WTC11 (cell line): ENCODE measurements at regions not wholly inside any gene's neighbourhood (a gene's known extent, or its start where the extent isn't known, plus 50 kb on each side); places are given as distances from the start of the nearest gene placed in this dataset.

Experiments
- ATAC-seq: fragments of 200-7000 bp; cut with Tn5 transposase; 2 replicates; pipeline ENCODE4 v1.10.0; 2021; ENCODE audit warnings: mild to moderate bottlenecking, moderate library complexity
- CTCF ChIA-PET: fragments of 300-600 bp; sonication (Branson Sonifier 250); formaldehyde crosslinking; loops from one replicate; lab custom pipeline; 2021; ENCODE audit warnings: antibody characterized with exemption; lab: Charles Lee
- POLR2A ChIA-PET: fragments of 350-600 bp; sonication (Branson Sonifier 250); formaldehyde crosslinking; loops from one replicate; lab custom pipeline; 2021; ENCODE audit warnings: antibody characterized with exemption; lab: Charles Lee
- DNase-seq: peaks from one replicate; pipeline ENCODE4 v3.0.0; 2021; ENCODE audit warnings: low spot score
- H3K27ac Mint-ChIP-seq: 2 replicates; pipeline ENCODE4 v1.8.0; 2021; ENCODE audit warnings: mixed read lengths
- H3K27me3 Mint-ChIP-seq: 2 replicates; pipeline ENCODE4 v1.8.0; 2021; ENCODE audit warnings: low read depth, mild to moderate bottlenecking, moderate library complexity, mixed read lengths
- H3K36me3 Mint-ChIP-seq: 2 replicates; pipeline ENCODE4 v1.8.0; 2021; ENCODE audit warnings: mixed read lengths
- H3K4me1 Mint-ChIP-seq: 2 replicates; pipeline ENCODE4 v1.8.0; 2022; ENCODE audit warnings: mixed read lengths
- H3K4me3 Mint-ChIP-seq: 2 replicates; pipeline ENCODE4 v1.8.0; 2021; ENCODE audit warnings: mild to moderate bottlenecking, moderate library complexity, mixed read lengths
- H3K9me3 Mint-ChIP-seq: 2 replicates; pipeline ENCODE4 v1.8.0; 2021; ENCODE audit warnings: mixed read lengths
- CREB1 ChIP-seq: sonication (generic); formaldehyde crosslinking; IDR thresholded peaks from 2 replicates; pipeline ENCODE4 v1.8.0; 2023; ENCODE audit warnings: mild to moderate bottlenecking, missing genetic modification reagents
- FOXJ3 ChIP-seq: sonication (generic); formaldehyde crosslinking; IDR thresholded peaks from 2 replicates; pipeline ENCODE4 v1.9.0; 2021; ENCODE audit warnings: missing genetic modification reagents, mild to moderate bottlenecking, borderline replicate concordance
- GRHL2 ChIP-seq: fragments of 250-450 bp; sonication (Bioruptor Pico); IDR thresholded peaks from 2 replicates; pipeline ENCODE4 v1.8.0; 2022; ENCODE audit warnings: mild to moderate bottlenecking, moderate library complexity; ENCODE audit not compliant: insufficient replicate concordance, severe bottlenecking
- NR2C2 ChIP-seq: sonication (generic); formaldehyde crosslinking; IDR thresholded peaks from 2 replicates; pipeline ENCODE4 v1.8.0; 2022; ENCODE audit warnings: mild to moderate bottlenecking, missing genetic modification reagents
- TEAD4 ChIP-seq: sonication (generic); formaldehyde crosslinking; IDR thresholded peaks from 2 replicates; pipeline ENCODE4 v1.8.0; 2022; ENCODE audit warnings: mild to moderate bottlenecking, missing genetic modification reagents
- ZNF317 ChIP-seq: sonication (generic); formaldehyde crosslinking; IDR thresholded peaks from 2 replicates; pipeline ENCODE4 v1.8.1; 2023; ENCODE audit warnings: low read depth, mild to moderate bottlenecking, moderate library complexity, missing genetic modification reagents, borderline replicate concordance
- ZNF396 ChIP-seq: fragments of 250-450 bp; sonication (Bioruptor Pico); IDR thresholded peaks from 2 replicates; pipeline ENCODE4 v1.8.0; 2021; ENCODE audit warnings: mild to moderate bottlenecking, moderate library complexity, borderline replicate concordance
- ZNF423 ChIP-seq: fragments of 250-450 bp; sonication (Bioruptor Pico); IDR thresholded peaks from 2 replicates; pipeline ENCODE4 v2.1.2; 2022; ENCODE audit warnings: mild to moderate bottlenecking, moderate library complexity
- TF ChIP-seq, protein P1 (sequence below): sonication (generic); formaldehyde crosslinking; IDR thresholded peaks from 2 replicates; pipeline ENCODE4 v1.8.0; 2023; ENCODE audit warnings: mild to moderate bottlenecking, missing genetic modification reagents
- TF ChIP-seq, protein P2 (sequence below): sonication (generic); formaldehyde crosslinking; IDR thresholded peaks from 2 replicates; pipeline ENCODE4 v1.8.0; 2022; ENCODE audit warnings: mild to moderate bottlenecking, missing genetic modification reagents
- TF ChIP-seq, protein P3 (sequence below): sonication (generic); formaldehyde crosslinking; IDR thresholded peaks from 2 replicates; pipeline ENCODE4 v1.8.1; 2023; ENCODE audit warnings: mild to moderate bottlenecking, missing genetic modification reagents, borderline replicate concordance
- TF ChIP-seq, protein P4 (sequence below): sonication (generic); formaldehyde crosslinking; IDR thresholded peaks from 2 replicates; pipeline ENCODE4 v1.8.0; 2022; ENCODE audit warnings: missing genetic modification reagents
- TF ChIP-seq, protein P5 (sequence below): sonication (generic); formaldehyde crosslinking; IDR thresholded peaks from 2 replicates; pipeline ENCODE4 v1.8.1; 2022; ENCODE audit warnings: low read depth, mild to moderate bottlenecking, moderate library complexity, missing genetic modification reagents, borderline replicate concordance
- TF ChIP-seq, protein P6 (sequence below): sonication (generic); formaldehyde crosslinking; IDR thresholded peaks from 2 replicates; pipeline ENCODE4 v1.8.1; 2023; ENCODE audit warnings: mild to moderate bottlenecking, missing genetic modification reagents, moderate library complexity
- TF ChIP-seq, protein P7 (sequence below): fragments of 250-450 bp; sonication (Bioruptor Pico); IDR thresholded peaks from 2 replicates; pipeline ENCODE4 v1.9.0; 2021; ENCODE audit warnings: moderate library complexity, mild to moderate bottlenecking, inconsistent platforms, borderline replicate concordance

DNA sequence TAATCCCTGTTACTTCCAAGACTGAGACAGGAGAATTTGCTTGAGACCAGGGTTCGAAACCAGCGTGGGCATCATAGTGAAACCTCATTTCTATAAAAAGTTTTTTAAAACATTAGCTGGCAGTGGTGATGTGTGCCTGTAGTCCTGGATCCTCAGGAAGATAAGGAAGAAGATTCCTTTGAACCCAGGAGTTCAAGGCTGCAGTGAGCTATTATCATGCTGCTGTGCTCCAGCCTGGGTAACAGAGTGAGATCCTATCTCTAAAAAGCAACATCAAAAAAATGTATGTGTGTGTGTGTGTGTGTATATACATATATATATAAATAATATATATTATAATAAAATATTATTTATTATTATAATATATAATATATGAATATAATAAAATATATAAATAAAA, 1417.6 kb upstream of the CDH2 start (continued):
- TF ChIP-seq, protein P1, sequence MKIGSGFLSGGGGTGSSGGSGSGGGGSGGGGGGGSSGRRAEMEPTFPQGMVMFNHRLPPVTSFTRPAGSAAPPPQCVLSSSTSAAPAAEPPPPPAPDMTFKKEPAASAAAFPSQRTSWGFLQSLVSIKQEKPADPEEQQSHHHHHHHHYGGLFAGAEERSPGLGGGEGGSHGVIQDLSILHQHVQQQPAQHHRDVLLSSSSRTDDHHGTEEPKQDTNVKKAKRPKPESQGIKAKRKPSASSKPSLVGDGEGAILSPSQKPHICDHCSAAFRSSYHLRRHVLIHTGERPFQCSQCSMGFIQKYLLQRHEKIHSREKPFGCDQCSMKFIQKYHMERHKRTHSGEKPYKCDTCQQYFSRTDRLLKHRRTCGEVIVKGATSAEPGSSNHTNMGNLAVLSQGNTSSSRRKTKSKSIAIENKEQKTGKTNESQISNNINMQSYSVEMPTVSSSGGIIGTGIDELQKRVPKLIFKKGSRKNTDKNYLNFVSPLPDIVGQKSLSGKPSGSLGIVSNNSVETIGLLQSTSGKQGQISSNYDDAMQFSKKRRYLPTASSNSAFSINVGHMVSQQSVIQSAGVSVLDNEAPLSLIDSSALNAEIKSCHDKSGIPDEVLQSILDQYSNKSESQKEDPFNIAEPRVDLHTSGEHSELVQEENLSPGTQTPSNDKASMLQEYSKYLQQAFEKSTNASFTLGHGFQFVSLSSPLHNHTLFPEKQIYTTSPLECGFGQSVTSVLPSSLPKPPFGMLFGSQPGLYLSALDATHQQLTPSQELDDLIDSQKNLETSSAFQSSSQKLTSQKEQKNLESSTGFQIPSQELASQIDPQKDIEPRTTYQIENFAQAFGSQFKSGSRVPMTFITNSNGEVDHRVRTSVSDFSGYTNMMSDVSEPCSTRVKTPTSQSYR (CRISPR knock-in tag): no peak

DNA sequence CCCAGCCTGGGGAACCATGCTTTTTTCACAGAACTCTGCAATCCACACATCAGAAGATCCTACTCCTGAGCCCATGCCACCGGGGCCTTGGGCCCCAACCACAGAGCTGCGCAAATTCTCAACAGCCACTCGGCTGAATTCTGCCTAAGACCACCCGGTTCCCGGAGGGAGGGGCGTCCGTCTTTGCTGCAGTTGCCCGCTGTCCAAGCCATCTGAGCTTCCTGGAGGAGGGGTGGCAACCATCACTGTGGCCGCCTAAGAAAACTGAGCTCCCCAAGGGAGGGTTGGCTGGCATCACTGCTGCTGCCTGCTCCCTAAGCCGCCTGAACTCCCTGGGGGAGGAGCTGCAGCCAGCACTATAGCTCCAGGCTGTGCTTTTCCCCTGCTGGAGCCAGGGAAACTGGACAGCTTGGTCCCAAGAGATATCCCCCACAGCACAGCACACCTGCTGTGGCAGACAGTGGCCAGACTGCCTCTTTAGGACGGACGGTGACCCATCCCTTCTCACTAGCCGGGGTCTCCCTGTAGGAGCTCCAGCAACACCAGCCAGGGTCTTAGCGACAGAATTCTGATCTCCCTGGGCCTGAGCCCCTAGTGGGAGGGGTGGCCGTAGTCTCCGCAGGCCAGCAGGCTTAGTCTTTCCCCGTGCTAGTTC, 1411.6 kb upstream of the CDH2 start:
- no peak overlapping the region for H3K4me3 Mint-ChIP-seq
- H3K27ac Mint-ChIP-seq: no peak overlapping the region
- ATAC-seq: no peak
- peaks cover 26% of the 10 kb centered on the region for H3K9me3 Mint-ChIP-seq
- CTCF ChIA-PET: no interaction called here
- TF ChIP-seq CREB1 (CRISPR knock-in tag) (no peak), NR2C2 (CRISPR knock-in tag) (no peak), ZNF317 (CRISPR knock-in tag) (no peak), GRHL2 (CRISPR knock-in tag) (no peak), FOXJ3 (CRISPR knock-in tag) (no peak), TEAD4 (CRISPR knock-in tag) (no peak), ZNF396 (CRISPR knock-in tag) (no peak), ZNF423 (CRISPR knock-in tag) (no peak)
- TF ChIP-seq, protein P2, sequence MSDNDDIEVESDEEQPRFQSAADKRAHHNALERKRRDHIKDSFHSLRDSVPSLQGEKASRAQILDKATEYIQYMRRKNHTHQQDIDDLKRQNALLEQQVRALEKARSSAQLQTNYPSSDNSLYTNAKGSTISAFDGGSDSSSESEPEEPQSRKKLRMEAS: no peak
- TF ChIP-seq, protein P3, sequence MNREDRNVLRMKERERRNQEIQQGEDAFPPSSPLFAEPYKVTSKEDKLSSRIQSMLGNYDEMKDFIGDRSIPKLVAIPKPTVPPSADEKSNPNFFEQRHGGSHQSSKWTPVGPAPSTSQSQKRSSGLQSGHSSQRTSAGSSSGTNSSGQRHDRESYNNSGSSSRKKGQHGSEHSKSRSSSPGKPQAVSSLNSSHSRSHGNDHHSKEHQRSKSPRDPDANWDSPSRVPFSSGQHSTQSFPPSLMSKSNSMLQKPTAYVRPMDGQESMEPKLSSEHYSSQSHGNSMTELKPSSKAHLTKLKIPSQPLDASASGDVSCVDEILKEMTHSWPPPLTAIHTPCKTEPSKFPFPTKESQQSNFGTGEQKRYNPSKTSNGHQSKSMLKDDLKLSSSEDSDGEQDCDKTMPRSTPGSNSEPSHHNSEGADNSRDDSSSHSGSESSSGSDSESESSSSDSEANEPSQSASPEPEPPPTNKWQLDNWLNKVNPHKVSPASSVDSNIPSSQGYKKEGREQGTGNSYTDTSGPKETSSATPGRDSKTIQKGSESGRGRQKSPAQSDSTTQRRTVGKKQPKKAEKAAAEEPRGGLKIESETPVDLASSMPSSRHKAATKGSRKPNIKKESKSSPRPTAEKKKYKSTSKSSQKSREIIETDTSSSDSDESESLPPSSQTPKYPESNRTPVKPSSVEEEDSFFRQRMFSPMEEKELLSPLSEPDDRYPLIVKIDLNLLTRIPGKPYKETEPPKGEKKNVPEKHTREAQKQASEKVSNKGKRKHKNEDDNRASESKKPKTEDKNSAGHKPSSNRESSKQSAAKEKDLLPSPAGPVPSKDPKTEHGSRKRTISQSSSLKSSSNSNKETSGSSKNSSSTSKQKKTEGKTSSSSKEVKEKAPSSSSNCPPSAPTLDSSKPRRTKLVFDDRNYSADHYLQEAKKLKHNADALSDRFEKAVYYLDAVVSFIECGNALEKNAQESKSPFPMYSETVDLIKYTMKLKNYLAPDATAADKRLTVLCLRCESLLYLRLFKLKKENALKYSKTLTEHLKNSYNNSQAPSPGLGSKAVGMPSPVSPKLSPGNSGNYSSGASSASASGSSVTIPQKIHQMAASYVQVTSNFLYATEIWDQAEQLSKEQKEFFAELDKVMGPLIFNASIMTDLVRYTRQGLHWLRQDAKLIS (CRISPR knock-in tag): no peak
- TF ChIP-seq, protein P4, sequence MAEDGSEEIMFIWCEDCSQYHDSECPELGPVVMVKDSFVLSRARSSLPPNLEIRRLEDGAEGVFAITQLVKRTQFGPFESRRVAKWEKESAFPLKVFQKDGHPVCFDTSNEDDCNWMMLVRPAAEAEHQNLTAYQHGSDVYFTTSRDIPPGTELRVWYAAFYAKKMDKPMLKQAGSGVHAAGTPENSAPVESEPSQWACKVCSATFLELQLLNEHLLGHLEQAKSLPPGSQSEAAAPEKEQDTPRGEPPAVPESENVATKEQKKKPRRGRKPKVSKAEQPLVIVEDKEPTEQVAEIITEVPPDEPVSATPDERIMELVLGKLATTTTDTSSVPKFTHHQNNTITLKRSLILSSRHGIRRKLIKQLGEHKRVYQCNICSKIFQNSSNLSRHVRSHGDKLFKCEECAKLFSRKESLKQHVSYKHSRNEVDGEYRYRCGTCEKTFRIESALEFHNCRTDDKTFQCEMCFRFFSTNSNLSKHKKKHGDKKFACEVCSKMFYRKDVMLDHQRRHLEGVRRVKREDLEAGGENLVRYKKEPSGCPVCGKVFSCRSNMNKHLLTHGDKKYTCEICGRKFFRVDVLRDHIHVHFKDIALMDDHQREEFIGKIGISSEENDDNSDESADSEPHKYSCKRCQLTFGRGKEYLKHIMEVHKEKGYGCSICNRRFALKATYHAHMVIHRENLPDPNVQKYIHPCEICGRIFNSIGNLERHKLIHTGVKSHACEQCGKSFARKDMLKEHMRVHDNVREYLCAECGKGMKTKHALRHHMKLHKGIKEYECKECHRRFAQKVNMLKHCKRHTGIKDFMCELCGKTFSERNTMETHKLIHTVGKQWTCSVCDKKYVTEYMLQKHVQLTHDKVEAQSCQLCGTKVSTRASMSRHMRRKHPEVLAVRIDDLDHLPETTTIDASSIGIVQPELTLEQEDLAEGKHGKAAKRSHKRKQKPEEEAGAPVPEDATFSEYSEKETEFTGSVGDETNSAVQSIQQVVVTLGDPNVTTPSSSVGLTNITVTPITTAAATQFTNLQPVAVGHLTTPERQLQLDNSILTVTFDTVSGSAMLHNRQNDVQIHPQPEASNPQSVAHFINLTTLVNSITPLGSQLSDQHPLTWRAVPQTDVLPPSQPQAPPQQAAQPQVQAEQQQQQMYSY (CRISPR knock-in tag): no peak
- TF ChIP-seq, protein P5, sequence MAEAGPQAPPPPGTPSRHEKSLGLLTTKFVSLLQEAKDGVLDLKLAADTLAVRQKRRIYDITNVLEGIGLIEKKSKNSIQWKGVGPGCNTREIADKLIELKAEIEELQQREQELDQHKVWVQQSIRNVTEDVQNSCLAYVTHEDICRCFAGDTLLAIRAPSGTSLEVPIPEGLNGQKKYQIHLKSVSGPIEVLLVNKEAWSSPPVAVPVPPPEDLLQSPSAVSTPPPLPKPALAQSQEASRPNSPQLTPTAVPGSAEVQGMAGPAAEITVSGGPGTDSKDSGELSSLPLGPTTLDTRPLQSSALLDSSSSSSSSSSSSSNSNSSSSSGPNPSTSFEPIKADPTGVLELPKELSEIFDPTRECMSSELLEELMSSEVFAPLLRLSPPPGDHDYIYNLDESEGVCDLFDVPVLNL (CRISPR knock-in tag): no peak
- TF ChIP-seq, protein P6, sequence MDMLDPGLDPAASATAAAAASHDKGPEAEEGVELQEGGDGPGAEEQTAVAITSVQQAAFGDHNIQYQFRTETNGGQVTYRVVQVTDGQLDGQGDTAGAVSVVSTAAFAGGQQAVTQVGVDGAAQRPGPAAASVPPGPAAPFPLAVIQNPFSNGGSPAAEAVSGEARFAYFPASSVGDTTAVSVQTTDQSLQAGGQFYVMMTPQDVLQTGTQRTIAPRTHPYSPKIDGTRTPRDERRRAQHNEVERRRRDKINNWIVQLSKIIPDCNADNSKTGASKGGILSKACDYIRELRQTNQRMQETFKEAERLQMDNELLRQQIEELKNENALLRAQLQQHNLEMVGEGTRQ (CRISPR knock-in tag): no peak
- TF ChIP-seq, protein P7, sequence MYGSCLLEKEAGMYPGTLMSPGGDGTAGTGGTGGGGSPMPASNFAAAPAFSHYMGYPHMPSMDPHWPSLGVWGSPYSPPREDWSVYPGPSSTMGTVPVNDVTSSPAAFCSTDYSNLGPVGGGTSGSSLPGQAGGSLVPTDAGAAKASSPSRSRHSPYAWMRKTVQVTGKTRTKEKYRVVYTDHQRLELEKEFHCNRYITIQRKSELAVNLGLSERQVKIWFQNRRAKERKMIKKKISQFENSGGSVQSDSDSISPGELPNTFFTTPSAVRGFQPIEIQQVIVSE: no peak
- H3K27me3 Mint-ChIP-seq: no peaks in the 10 kb centered on the region; the same call in 1 of the 2 replicates
- H3K36me3 Mint-ChIP-seq: peaks cover 3% of the 10 kb centered on the region; the same call in 1 of the 2 replicates
- peaks cover 4% of the 10 kb centered on the region for H3K4me1 Mint-ChIP-seq
- no peak for DNase-seq
- POLR2A ChIA-PET: no interaction called here
